Adrenal gland (tissue), 9 donors: ENCODE measurements at regions not wholly inside any gene's neighbourhood (a gene's known extent, or its start where the extent isn't known, plus 50 kb on each side); places are given as distances from the start of the nearest gene placed in this dataset.

Experiments
- DNase-seq, 7 donors: peaks; one replicate each; pipeline ENCODE4 v3.0.0-alpha.2; 2019 to 2020
- H3K27ac ChIP-seq, 5 donors: fragments of 200-600 bp; sonication (generic) in 4 of 5; 1 replicate in 3 of 5; 2 replicates in 2 of 5; pipeline versions ENCODE4 v1.5.1 to v1.8.0; 2016 to 2020; ENCODE audit warnings: mild to moderate bottlenecking in 1 of 5
- H3K27me3 ChIP-seq: fragments of 200-600 bp; 2 replicates; pipeline ENCODE4 v1.8.0; 2021
- H3K36me3 ChIP-seq, 2 donors: fragments of 200-600 bp; replicated peaks in 1 of 2; 1 replicate in 1 of 2; 2 replicates in 1 of 2; pipeline versions ENCODE4 v1.5.1 to v1.8.0; 2018 to 2022
- H3K4me1 ChIP-seq, 2 donors: fragments of 200-600 bp; replicated peaks in 1 of 2; 1 replicate in 1 of 2; 2 replicates in 1 of 2; pipeline versions ENCODE4 v1.5.1 to v1.8.0; 2018 to 2021
- H3K4me3 ChIP-seq, 4 donors: fragments of 200-600 bp; sonication (generic) in 3 of 4; one replicate each; pipeline ENCODE4 v1.5.1; 2016 to 2018
- H3K9me3 ChIP-seq, 3 donors: fragments of 200-600 bp; sonication (generic) in 1 of 3; replicated peaks in 1 of 3; 1 replicate in 2 of 3; 2 replicates in 1 of 3; pipeline versions ENCODE4 v1.5.1 to v1.8.0; 2016 to 2021
- POLR2A ChIP-seq, 2 donors: fragments of 450-650 bp; IDR thresholded peaks; one replicate each; pipeline ENCODE4 v1.6.1; 2017; ENCODE audit warnings: antibody characterized with exemption in 2 of 2, mild to moderate bottlenecking in 2 of 2, moderate library complexity in 1 of 2
- WGBS, 4 donors: extraction: QIAGEN DNeasy Blood & Tissue Kit in 2 of 4; methylation state at CpG; one replicate each; pipeline versions ENCODE4 v1.1.5 to v1.1.7; 2013 to 2017; 5-methylcytosine and 5-hydroxymethylcytosine counted together
- intact Hi-C, 2 donors: fragments of 100-400 bp; cut with DNase I; formaldehyde crosslinking; loops; one replicate each; pipeline versions ENCODE4 v1.14.1 to v1.15.0; 2022 to 2023
- TF ChIP-seq, protein P1 (sequence below), 6 experiments: fragments of 450-650 bp in 4 of 6; fragments of 200-600 bp in 2 of 6; sonication (generic) in 1 of 6; IDR thresholded peaks; 1 replicate in 5 of 6; 2 replicates in 1 of 6; pipeline versions ENCODE4 v1.5.1 to v1.8.0; 2016 to 2021; ENCODE audit warnings: antibody characterized with exemption in 6 of 6, mild to moderate bottlenecking in 2 of 6, moderate library complexity in 1 of 6
- donor health status: healthy with polysubstance abuse.
- donor health status: Bipolar disorder and iron deficiency.
- donor health status: DM: yes; HTN: yes; CAD: no.
- donor health status: DM: no; HTN: no; CAD: no.
- donor health status: DM: no; HTN: no; CAD: no.

DNA sequence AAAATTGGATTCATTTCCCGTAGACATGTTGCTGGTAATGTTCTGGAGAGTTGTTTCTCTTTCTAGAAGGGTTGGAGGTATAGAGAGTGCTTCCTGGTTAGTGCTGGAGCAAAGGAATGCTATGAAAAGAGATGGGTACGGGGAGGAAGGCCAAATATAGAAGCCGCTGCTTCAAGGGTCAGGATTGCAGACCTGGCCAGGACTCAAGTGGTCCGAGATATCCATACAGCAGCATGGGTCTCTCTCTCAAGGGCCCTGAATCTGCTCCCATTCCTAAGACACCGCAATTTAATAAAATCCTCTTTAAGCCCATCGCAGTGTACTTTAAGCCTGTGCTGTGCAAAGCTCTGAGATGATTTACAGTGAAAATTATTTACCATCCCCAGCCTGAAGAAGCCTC, 287.0 kb downstream of the FAM43A start:
- no peak overlapping the region for H3K4me3 ChIP-seq
- TF ChIP-seq POLR2A (IDR thresholded peaks at IDR 0.05), result no peak
- TF ChIP-seq, protein P1, sequence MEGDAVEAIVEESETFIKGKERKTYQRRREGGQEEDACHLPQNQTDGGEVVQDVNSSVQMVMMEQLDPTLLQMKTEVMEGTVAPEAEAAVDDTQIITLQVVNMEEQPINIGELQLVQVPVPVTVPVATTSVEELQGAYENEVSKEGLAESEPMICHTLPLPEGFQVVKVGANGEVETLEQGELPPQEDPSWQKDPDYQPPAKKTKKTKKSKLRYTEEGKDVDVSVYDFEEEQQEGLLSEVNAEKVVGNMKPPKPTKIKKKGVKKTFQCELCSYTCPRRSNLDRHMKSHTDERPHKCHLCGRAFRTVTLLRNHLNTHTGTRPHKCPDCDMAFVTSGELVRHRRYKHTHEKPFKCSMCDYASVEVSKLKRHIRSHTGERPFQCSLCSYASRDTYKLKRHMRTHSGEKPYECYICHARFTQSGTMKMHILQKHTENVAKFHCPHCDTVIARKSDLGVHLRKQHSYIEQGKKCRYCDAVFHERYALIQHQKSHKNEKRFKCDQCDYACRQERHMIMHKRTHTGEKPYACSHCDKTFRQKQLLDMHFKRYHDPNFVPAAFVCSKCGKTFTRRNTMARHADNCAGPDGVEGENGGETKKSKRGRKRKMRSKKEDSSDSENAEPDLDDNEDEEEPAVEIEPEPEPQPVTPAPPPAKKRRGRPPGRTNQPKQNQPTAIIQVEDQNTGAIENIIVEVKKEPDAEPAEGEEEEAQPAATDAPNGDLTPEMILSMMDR (IDR thresholded peaks at IDR 0.05), result no peak
- H3K27me3 ChIP-seq, result no peaks in the 10 kb centered on the region
- no peaks in the 10 kb centered on the region for H3K4me1 ChIP-seq
- H3K36me3 ChIP-seq, result no peaks in the 10 kb centered on the region
- H3K9me3 ChIP-seq, result no peaks in the 10 kb centered on the region
- intact Hi-C loops, result no loop called here
- no peak for DNase-seq
- WGBS, 4 donors, result 79 to 85% (median 82%) methylated on average over 6 of the region's 6 CpGs
- no peak overlapping the region for H3K27ac ChIP-seq

- intact Hi-C loops, result no loop called here
- 70 to 82% (median 80%) methylated on average over 7 to 12 of the region's 12 CpGs for WGBS, 4 donors
- DNase-seq, result no peak
Measured at GRCh38 chr3:194973366-194974000, 287.8 kb downstream of the FAM43A start.

DNA sequence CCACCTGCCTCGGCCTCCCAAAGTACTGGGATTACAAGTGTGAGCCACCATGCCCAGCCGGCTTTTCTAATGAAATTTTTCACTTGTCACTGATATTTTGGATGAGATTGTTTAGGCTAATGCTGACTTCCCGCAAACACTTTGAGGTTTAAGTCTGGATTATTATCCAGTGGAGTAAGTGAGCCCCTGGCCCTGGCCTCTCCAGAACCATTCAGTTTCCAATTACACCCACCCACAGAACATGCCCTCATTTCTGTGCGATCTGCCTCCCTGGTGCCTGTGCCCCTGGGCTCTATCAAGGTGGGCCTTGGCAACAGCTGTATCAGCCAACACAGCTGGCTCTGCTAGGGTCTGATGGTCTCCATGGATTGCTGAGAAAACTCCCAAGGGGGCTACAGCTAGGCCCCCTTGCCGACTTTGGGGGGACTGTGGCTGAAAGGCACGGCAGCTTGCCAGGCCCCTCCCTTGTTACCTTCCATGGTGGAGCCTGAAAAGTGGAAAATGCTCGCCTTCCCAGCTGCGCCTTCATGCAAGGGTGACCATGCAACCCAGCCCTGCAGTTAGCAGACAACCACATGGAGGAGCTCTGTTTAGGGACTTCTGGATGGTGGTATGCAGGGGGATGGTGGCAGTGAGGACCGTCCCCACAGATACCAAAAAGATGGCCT, 288.9 kb downstream of the FAM43A start:
- no peaks in the 10 kb centered on the region for H3K4me1 ChIP-seq
- DNase-seq, result no peak
- no peaks in the 10 kb centered on the region for H3K27me3 ChIP-seq
- H3K36me3 ChIP-seq, result no peaks in the 10 kb centered on the region
- H3K27ac ChIP-seq, result no peak overlapping the region
- no peaks in the 10 kb centered on the region for H3K9me3 ChIP-seq
- intact Hi-C loops, result no loop called here
- H3K4me3 ChIP-seq, result no peak overlapping the region
- TF ChIP-seq, protein P1 (IDR thresholded peaks at IDR 0.05), result no peak
- TF ChIP-seq POLR2A (IDR thresholded peaks at IDR 0.05), result no peak
- WGBS, 4 donors, result 89 to 95% (median 92%) methylated on average over 5 to 9 of the region's 9 CpGs

More at GRCh38 chr3:194973366-194974000, 287.8 kb downstream of the FAM43A start:
- TF ChIP-seq, protein P1 (IDR thresholded peaks at IDR 0.05), result no peak
- no peak for TF ChIP-seq POLR2A (IDR thresholded peaks at IDR 0.05)
- Histone ChIP-seq H3K36me3 (no peaks in the 10 kb centered on the region), H3K4me3 (no peak overlapping the region), H3K27me3 (no peaks in the 10 kb centered on the region), H3K27ac (no peak overlapping the region), H3K4me1 (no peaks in the 10 kb centered on the region), H3K9me3 (no peaks in the 10 kb centered on the region)

DNA sequence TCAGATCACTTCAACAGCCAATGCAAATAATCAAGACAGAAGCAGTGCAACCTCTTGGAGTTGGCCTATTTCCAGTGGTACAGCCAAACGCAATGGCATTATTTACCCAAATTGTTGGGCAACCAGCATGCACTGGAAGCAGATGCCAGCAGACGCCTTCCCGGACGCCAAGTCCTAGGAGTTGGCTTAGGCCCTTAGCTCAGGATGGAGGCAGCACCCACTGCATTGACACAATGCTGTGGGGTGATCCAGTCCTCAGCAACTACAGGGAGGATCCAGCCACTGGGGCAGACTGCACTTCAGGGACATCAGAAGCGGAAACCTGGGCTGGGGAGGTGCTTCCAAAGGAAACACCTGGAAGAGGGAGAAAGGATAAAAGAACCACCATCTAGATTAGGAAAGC, 290.4 kb downstream of the FAM43A start:
- TF ChIP-seq POLR2A (IDR thresholded peaks at IDR 0.05), result no peak
- TF ChIP-seq, protein P1 (IDR thresholded peaks at IDR 0.05), result no peak
- H3K9me3 ChIP-seq, result no peaks in the 10 kb centered on the region
- H3K36me3 ChIP-seq, result no peaks in the 10 kb centered on the region
- H3K4me1 ChIP-seq, result no peaks in the 10 kb centered on the region
- intact Hi-C loops, result no loop called here
- no peak for DNase-seq
- no peak overlapping the region for H3K4me3 ChIP-seq
- H3K27ac ChIP-seq, result no peak overlapping the region
- 82 to 89% (median 87%) methylated on average over 5 of the region's 5 CpGs for WGBS, 4 donors
- no peaks in the 10 kb centered on the region for H3K27me3 ChIP-seq
